ENCODE measurements at regions not wholly inside any gene's neighbourhood (a gene's known extent, or its start where the extent isn't known, plus 50 kb on each side); places are given as distances from the start of the nearest gene placed in this dataset.
"Not testable (repeated sequence)": the region's sequence is repeated elsewhere in the genome, so short reads cannot be mapped to it uniquely, and the experiment has no call there.

- no peak for DNase-seq (ENCODE audit: low read depth in 1 of 2, low spot score in 1 of 2)
These were observed 200.8 kb downstream of the RGS3 start for GRCh38 chr9:113664181-113664875.

GRCh38 chr9:113665064-113665463 is 201.5 kb downstream of the RGS3 start:
- no peak for DNase-seq (ENCODE audit: low read depth in 1 of 2, low spot score in 1 of 2)

GRCh38 chr9:113665756-113666155 is 202.2 kb downstream of the RGS3 start:
- no peak for DNase-seq (ENCODE audit: low read depth in 1 of 2, low spot score in 1 of 2)

DNA sequence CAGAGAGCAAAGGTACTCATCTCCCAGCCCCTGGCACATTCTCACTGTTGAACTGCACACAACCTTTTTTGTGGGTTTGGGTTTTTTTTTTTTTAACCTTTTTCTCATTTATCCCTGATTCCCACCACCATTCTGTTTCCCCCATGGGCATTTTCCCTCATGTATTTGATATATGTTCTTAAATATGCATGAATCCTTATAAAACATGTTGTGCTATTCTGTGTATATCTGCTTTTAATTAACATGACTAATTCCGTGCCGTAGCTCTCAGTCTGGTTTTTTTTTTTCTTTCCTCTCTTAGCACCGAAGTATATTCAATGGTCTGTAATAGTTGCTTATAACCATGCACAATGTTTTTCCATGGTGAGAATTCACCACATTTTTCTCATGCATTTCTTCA is 204.5 kb downstream of the RGS3 start:
- no peak for DNase-seq (ENCODE audit: low read depth in 1 of 2, low spot score in 1 of 2)

- no peak for DNase-seq (ENCODE audit: low read depth in 1 of 2, low spot score in 1 of 2)
These were observed 206.1 kb downstream of the RGS3 start for GRCh38 chr9:113669522-113670115.

DNA sequence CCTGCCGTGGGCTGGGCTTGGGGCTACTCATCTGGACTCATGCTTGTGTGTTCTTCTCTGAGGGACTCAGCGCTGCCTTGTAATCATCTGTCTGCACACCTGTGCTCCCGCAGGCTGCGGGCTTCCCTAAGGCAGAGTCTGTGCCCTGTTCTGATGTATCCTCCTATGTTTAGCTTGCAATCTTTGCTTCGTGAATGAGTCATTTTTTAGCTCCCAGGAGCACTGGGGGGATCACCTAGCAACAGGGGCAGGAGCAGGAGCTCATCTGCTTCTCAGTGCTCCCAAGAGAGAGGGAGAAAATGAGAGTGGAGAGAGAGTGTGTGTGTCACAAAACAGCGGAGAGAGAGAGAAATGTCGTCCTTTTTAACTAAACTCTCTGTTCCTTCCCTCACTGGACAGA is 202.4 kb upstream of the ZNF618 start:
- DNase-seq (ENCODE audit: low read depth in 1 of 2, low spot score in 1 of 2): no peak

DNA sequence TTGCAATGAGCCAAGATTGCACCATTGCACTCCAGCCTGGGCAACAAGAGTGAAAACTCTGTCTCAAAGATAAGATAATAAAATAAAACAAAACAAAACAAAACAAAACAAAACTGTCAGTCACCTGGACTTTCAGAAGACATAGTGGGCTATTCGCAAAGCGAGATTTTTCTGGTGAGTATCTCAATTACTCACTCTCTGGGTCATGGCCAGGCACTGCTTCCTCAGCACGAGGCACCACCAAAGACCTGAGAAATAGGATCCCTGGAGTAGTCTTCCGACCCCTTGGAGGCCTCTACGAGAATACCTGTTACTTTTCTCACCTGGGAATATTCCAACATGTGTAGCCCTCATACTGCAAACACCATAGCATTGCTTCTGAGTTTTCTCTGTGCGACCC is 201.7 kb upstream of the ZNF618 start:
- no peak for DNase-seq (ENCODE audit: low read depth in 1 of 2, low spot score in 1 of 2)

- no peak for DNase-seq (ENCODE audit: low read depth in 1 of 2, low spot score in 1 of 2)
These were observed 200.6 kb upstream of the ZNF618 start for GRCh38 chr9:113675475-113675941.

DNA sequence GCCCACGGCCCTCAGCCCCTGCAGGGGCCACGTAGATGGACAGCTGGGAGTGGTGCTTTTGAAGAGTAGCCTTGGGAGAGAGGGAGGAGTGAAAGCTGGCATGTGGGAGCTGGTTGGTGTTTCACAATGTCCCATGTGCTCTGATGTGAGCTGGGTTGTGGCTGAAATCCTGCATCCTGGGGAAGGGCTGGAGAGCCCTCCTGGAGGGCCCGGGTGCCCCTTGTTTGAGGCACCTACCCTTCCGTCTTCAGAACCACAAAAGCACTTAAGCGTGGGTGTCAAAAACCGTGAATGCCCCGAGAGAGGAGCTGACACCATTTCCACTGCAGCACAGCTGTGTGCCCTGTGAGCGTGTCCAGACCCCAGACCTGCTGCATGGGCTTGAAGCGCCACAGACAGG is 199.1 kb upstream of the ZNF618 start:
- DNase-seq (ENCODE audit: low read depth in 1 of 2, low spot score in 1 of 2): no peak

GRCh38 chr9:113677569-113677968 is 198.5 kb upstream of the ZNF618 start:
- DNase-seq (ENCODE audit: low read depth in 1 of 2, low spot score in 1 of 2): no peak

GRCh38 chr9:113678119-113678858 is 197.8 kb upstream of the ZNF618 start:
- no peak for DNase-seq (ENCODE audit: low read depth in 1 of 2, low spot score in 1 of 2)

GRCh38 chr9:113678859-113679256 is 197.3 kb upstream of the ZNF618 start:
- DNase-seq (ENCODE audit: low read depth in 1 of 2, low spot score in 1 of 2): no peak

GRCh38 chr9:113682297-113682771 is 193.8 kb upstream of the ZNF618 start:
- no peak for DNase-seq (ENCODE audit: low read depth in 1 of 2, low spot score in 1 of 2)

DNA sequence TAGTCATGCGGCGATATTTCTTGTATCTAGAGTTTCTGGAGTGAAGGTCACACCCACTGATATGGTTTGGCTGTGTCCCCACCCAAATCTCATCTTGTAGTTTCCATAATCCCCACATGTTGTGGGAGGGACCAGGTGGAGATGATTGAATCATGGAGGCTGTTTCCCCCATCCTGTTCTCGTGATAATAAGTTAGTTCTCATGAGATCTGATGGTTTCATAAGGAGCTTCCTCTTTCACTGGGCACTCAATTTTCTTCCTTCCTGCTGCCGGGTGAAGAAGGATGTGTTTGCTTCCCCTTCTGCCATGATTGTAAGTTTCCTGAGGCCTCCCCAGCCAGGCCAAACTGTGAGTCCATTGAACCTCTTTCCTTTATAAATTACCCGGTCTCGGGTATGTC is 190.5 kb upstream of the ZNF618 start:
- DNase-seq (ENCODE audit: low read depth in 1 of 2, low spot score in 1 of 2): not testable (repeated sequence)

GRCh38 chr9:113687107-113687679 is 188.9 kb upstream of the ZNF618 start:
- DNase-seq (ENCODE audit: low read depth in 1 of 2, low spot score in 1 of 2): no peak

GRCh38 chr9:113687680-113688371 is 188.3 kb upstream of the ZNF618 start:
- DNase-seq (ENCODE audit: low read depth in 1 of 2, low spot score in 1 of 2): no peak

DNA sequence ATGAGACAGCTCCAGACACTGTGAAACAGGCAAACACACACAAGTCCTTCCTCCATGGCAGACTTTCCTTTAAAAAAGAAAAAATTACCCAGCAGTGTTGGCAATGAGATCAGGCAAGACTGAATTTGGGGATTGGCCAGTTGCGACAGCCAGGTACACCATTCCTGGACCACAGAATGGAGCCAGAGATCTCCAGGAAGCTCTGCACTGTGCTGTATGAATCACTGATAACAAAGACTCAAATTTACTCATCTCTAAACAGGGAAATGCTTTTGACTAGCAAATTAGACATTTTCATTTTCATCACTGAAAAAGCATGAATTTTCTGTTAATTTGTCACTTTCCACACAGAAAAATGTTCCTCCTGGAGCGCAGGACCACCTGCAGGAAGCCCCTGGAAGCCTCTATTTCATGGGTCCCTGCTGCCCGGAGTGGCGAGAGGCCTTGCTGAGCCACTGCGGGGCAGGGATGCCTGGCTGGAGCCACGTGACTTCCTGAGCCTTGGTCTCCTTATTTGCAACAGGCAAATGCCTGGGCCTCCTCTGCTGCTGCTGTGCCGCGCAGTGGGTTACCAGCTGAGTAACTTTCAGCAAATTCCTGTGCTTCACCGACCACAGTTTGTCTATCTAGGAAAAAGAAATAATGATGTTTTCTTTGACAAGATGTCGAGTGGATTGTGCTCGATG is 185.9 kb upstream of the ZNF618 start:
- no peak for DNase-seq (ENCODE audit: low read depth in 1 of 2, low spot score in 1 of 2)

DNA sequence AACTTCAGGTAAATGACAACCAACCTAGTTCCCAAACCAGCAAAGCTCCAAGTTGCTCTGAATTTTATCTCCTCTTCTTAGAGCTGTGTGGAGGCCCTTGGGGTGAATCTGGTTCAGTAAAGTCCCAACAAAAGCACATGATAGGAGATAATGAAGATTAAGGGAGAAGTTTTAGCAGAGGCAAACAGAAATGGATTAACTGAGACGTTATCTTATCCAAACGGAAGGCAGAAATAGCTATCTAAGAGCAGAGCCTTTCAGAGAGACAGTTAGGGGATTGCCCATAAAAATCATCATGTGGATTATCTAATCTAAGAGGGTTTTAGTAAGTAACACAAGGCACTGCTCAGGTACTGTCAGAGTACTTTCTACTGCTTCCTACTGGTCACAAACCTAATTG is 183.9 kb upstream of the ZNF618 start:
- no peak for DNase-seq (ENCODE audit: low read depth in 1 of 2, low spot score in 1 of 2)

- no peak for DNase-seq (ENCODE audit: low read depth in 1 of 2, low spot score in 1 of 2)
These were observed 181.2 kb upstream of the ZNF618 start for GRCh38 chr9:113694912-113695311.

DNA sequence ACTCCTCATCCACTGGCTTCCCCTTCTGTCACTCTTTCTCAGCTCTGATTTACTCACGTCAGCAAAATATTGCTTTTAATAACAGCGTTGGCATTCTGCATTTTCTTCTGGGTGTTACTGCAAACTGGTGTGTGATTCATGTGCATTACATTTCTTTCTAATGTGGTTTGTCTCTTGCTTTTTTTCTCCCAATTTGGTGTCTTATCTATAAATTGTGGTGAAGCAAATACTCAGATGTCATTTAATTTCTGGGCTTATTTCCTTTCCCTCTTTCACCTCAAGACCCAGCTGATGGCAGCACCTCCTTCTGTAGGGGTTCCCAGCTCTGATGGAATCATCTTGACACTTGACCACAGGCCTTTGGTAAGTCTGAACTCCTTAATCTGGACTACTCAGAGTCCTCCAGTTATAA is 180.7 kb upstream of the ZNF618 start:
- no peak for DNase-seq (ENCODE audit: low read depth in 1 of 2, low spot score in 1 of 2)

- no peak for DNase-seq (ENCODE audit: low read depth in 1 of 2, low spot score in 1 of 2)
These were observed 180.2 kb upstream of the ZNF618 start for GRCh38 chr9:113695901-113696300.

Measured in activated T-helper 1 cell treated with anti-CD3 and anti-CD28 coated beads, Interleukin-2, amount 50 U/mL, for 16 hours (primary cell).